Skin epidermis (tissue), 12 donors: ENCODE measurements at regions not wholly inside any gene's neighbourhood (a gene's known extent, or its start where the extent isn't known, plus 50 kb on each side); places are given as distances from the start of the nearest gene placed in this dataset.
"Not testable (repeated sequence)": the region's sequence is repeated elsewhere in the genome, so short reads cannot be mapped to it uniquely, and the experiment has no call there.

Experiments used
- H3K27ac ChIP-seq, 21 experiments: fragments of 200-600 bp; sonication (generic) in 11 of 21; one replicate each; pipeline ENCODE4 v1.5.0; 2020; ENCODE audit warnings: mild to moderate bottlenecking in 3 of 21, inconsistent platforms in 2 of 21, moderate library complexity in 2 of 21
- H3K4me3 ChIP-seq, 7 experiments: fragments of 200-600 bp; sonication (generic) in 2 of 7; one replicate each; pipeline ENCODE4 v1.5.0; 2020; ENCODE audit warnings: inconsistent platforms in 2 of 7, mild to moderate bottlenecking in 2 of 7, moderate library complexity in 1 of 7

- Histone ChIP-seq H3K27ac (no peak overlapping the region), H3K4me3 (no peak overlapping the region)
Measured at GRCh38 chr3:10692039-10692622, 123.9 kb upstream of the SLC6A11 start.

GRCh38 chr3:10693457-10693856 is 122.6 kb upstream of the SLC6A11 start:
- H3K4me3 ChIP-seq: no peak overlapping the region
- H3K27ac ChIP-seq: no peak overlapping the region

GRCh38 chr3:10694179-10694578 is 121.8 kb upstream of the SLC6A11 start:
- no peak overlapping the region for H3K4me3 ChIP-seq
- H3K27ac ChIP-seq: no peak overlapping the region

GRCh38 chr3:10695186-10695585 is 120.8 kb upstream of the SLC6A11 start:
- not testable (repeated sequence) for H3K27ac ChIP-seq

GRCh38 chr3:10695595-10696285 is 120.3 kb upstream of the SLC6A11 start:
- Histone ChIP-seq H3K27ac (no peak overlapping the region), H3K4me3 (no peak overlapping the region)

More at GRCh38 chr3:10695186-10695585, 120.8 kb upstream of the SLC6A11 start:
- H3K4me3 ChIP-seq: not testable (repeated sequence)

GRCh38 chr3:10697918-10698317 is 118.1 kb upstream of the SLC6A11 start:
- Histone ChIP-seq H3K4me3 (no peak overlapping the region), H3K27ac (no peak overlapping the region)

GRCh38 chr3:10700821-10701220 is 115.2 kb upstream of the SLC6A11 start:
- Histone ChIP-seq H3K4me3 (no peak overlapping the region), H3K27ac (no peak overlapping the region)

GRCh38 chr3:10702961-10703740 is 112.9 kb upstream of the SLC6A11 start:
- H3K4me3 ChIP-seq: no peak overlapping the region
- no peak overlapping the region for H3K27ac ChIP-seq

- Histone ChIP-seq H3K27ac (no peak overlapping the region), H3K4me3 (no peak overlapping the region)
Measured at GRCh38 chr3:10703875-10704274, 112.2 kb upstream of the SLC6A11 start.

GRCh38 chr3:10706156-10706739 is 109.8 kb upstream of the SLC6A11 start:
- Histone ChIP-seq H3K4me3 (no peak overlapping the region), H3K27ac (no peak overlapping the region)

- Histone ChIP-seq H3K4me3 (no peak overlapping the region), H3K27ac (no peak overlapping the region)
Measured at GRCh38 chr3:10706740-10707399, 109.2 kb upstream of the SLC6A11 start.

GRCh38 chr3:10707400-10708215 is 108.4 kb upstream of the SLC6A11 start:
- Histone ChIP-seq H3K4me3 (peak overlapping the region in 3 of 7 experiments; percentile 14 to 24 (median 18)), H3K27ac (no peak overlapping the region)

GRCh38 chr3:10708216-10708893 is 107.7 kb upstream of the SLC6A11 start:
- Histone ChIP-seq H3K4me3 (no peak overlapping the region), H3K27ac (no peak overlapping the region)

- H3K4me3 ChIP-seq: no peak overlapping the region
- no peak overlapping the region for H3K27ac ChIP-seq
Measured at GRCh38 chr3:10709110-10709781, 106.8 kb upstream of the SLC6A11 start.

- H3K4me3 ChIP-seq: no peak overlapping the region
- H3K27ac ChIP-seq: no peak overlapping the region
Measured at GRCh38 chr3:10712121-10712520, 103.9 kb upstream of the SLC6A11 start.

- no peak overlapping the region for H3K4me3 ChIP-seq
- no peak overlapping the region for H3K27ac ChIP-seq
Measured at GRCh38 chr3:10713656-10714055, 102.4 kb upstream of the SLC6A11 start.

GRCh38 chr3:10715886-10716285 is 100.1 kb upstream of the SLC6A11 start:
- no peak overlapping the region for H3K4me3 ChIP-seq

GRCh38 chr3:10716964-10717363 is 99.1 kb upstream of the SLC6A11 start:
- Histone ChIP-seq H3K4me3 (no peak overlapping the region), H3K27ac (no peak overlapping the region)

More at GRCh38 chr3:10715886-10716285, 100.1 kb upstream of the SLC6A11 start:
- no peak overlapping the region for H3K27ac ChIP-seq
